Stomach (tissue), 4 donors: ENCODE measurements at regions not wholly inside any gene's neighbourhood (a gene's known extent, or its start where the extent isn't known, plus 50 kb on each side); places are given as distances from the start of the nearest gene placed in this dataset.

Experiments used
- POLR2A ChIP-seq, 4 donors: fragments of 450-650 bp; IDR thresholded peaks; one replicate each; pipeline ENCODE4 v1.6.1; 2016; ENCODE audit warnings: antibody characterized with exemption in 4 of 4, control low read depth in 2 of 4, mild to moderate bottlenecking in 1 of 4, moderate library complexity in 1 of 4
- POLR2AphosphoS5 ChIP-seq, 3 donors: sonication (generic); formaldehyde crosslinking; IDR thresholded peaks; one replicate each; pipeline ENCODE4 v1.6.1; 2016; ENCODE audit warnings: antibody characterized with exemption in 3 of 3

DNA sequence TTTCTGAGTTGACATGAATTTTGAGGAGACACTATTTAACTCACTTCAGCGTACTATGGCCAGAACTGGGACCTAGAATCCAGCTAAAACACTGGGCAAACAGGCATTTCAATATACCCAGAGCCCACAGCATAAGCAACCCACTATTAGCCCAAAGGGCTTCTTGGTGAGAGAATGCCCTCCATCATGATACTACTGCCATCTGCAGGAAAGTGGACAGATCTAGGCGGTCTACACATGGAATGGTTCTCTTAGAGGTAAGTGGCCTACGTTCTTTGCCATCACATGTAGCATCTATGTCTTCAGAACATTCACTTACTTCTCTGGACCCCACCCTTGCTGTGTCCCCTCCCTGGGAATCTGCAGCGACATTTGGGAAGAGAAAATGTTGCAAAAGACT is 181.3 kb upstream of the LINC00305 start:
- TF ChIP-seq POLR2A (IDR thresholded peaks at IDR 0.05), result no peak
- no peak for TF ChIP-seq POLR2AphosphoS5 (IDR thresholded peaks at IDR 0.05)
